IMR-90 (cell line): ENCODE measurements at regions not wholly inside any gene's neighbourhood (a gene's known extent, or its start where the extent isn't known, plus 50 kb on each side); places are given as distances from the start of the nearest gene placed in this dataset.

Experiments
- ATAC-seq: fragments of 200-7000 bp; cut with Tn5 transposase; 2 replicates; pipeline ENCODE4 v1.9.1; 2020; ENCODE audit warnings: low read depth, mild to moderate bottlenecking, moderate library complexity
- BruUV-seq: library from RNA; stranded (reverse); fragments of 400-500 nt; replicated peaks from 2 replicates; lab custom pipeline; 2021; lab: Mats Ljungman, UMichigan
- CTCF ChIA-PET: fragments of 300-600 bp; formaldehyde crosslinking; extraction: SDS; loops from one replicate; lab custom pipeline; 2021; ENCODE audit warnings: antibody characterized with exemption; lab: Yijun Ruan, JAX
- POLR2A ChIA-PET: fragments of 300-600 bp; sonication (Branson Sonifier 250); formaldehyde crosslinking; loops from one replicate; lab custom pipeline; 2022; ENCODE audit warnings: antibody characterized with exemption; ENCODE audit not compliant: unreplicated experiment; lab: Charles Lee
- DNase-seq: peaks from one replicate; pipeline ENCODE4 v3.0.0; 2013
- H2AFZ ChIP-seq: replicated peaks from 2 replicates; pipeline ENCODE3; 2013; ENCODE audit warnings: low read length, mild to moderate bottlenecking; ENCODE audit not compliant: poor library complexity
- H2AK5ac ChIP-seq: 2 replicates; pipeline ENCODE4 v1.6.1; 2013; ENCODE audit warnings: low read depth, low read length, inconsistent platforms
- H2AK9ac ChIP-seq: replicated peaks from 2 replicates; pipeline ENCODE3; 2013; ENCODE audit warnings: mild to moderate bottlenecking, low read depth, low read length, moderate library complexity; ENCODE audit not compliant: poor library complexity
- H2BK120ac ChIP-seq: 2 replicates; pipeline ENCODE4 v1.6.1; 2013; ENCODE audit warnings: low read depth, low read length, inconsistent platforms
- H2BK15ac ChIP-seq: 3 replicates; pipeline ENCODE4 v1.6.1; 2013; ENCODE audit warnings: low read depth, low read length, inconsistent platforms
- H2BK20ac ChIP-seq: 2 replicates; pipeline ENCODE4 v1.6.1; 2013; ENCODE audit warnings: low read depth, mild to moderate bottlenecking, inconsistent platforms, low read length, moderate library complexity
- H2BK5ac ChIP-seq: 2 replicates; pipeline ENCODE4 v1.6.1; 2013; ENCODE audit warnings: mild to moderate bottlenecking, low read depth, low read length, inconsistent platforms; ENCODE audit not compliant: poor library complexity, severe bottlenecking
- H3K14ac ChIP-seq: replicated peaks from 2 replicates; pipeline ENCODE4 v1.6.1; 2013; ENCODE audit warnings: low read depth, low read length, inconsistent platforms
- H3K18ac ChIP-seq: 2 replicates; pipeline ENCODE4 v1.6.1; 2013; ENCODE audit warnings: low read depth, low read length, control low read depth
- H3K23ac ChIP-seq: 2 replicates; pipeline ENCODE4 v1.6.1; 2013; ENCODE audit warnings: low read depth, low read length, inconsistent platforms
- H3K27ac ChIP-seq: 2 replicates; pipeline ENCODE4 v1.5.1; 2013; ENCODE audit warnings: mild to moderate bottlenecking, control low read depth, low read length; ENCODE audit not compliant: insufficient read depth
- H3K27me3 ChIP-seq: 2 replicates; pipeline ENCODE4 v1.6.1; 2013; ENCODE audit warnings: low read length; ENCODE audit not compliant: control insufficient read depth, insufficient read depth
- H3K36me3 ChIP-seq: 2 replicates; pipeline ENCODE4 v1.6.1; 2013; ENCODE audit warnings: low read length, mixed read lengths; ENCODE audit not compliant: control insufficient read depth, insufficient read depth
- H3K4ac ChIP-seq: 2 replicates; pipeline ENCODE4 v1.6.1; 2013; ENCODE audit warnings: low read depth, low read length, inconsistent platforms
- H3K4me1 ChIP-seq: 2 replicates; pipeline ENCODE4 v1.6.1; 2013; ENCODE audit warnings: low read length, mixed read lengths; ENCODE audit not compliant: control insufficient read depth, insufficient read depth
- H3K4me2 ChIP-seq: 2 replicates; pipeline ENCODE4 v1.6.1; 2013; ENCODE audit warnings: low read depth, mild to moderate bottlenecking, control low read depth, low read length, moderate library complexity
- H3K4me3 ChIP-seq: 2 replicates; pipeline ENCODE4 v1.5.1; 2013; ENCODE audit warnings: low read depth, mild to moderate bottlenecking, control low read depth, low read length, moderate library complexity; ENCODE audit not compliant: insufficient read depth
- H3K56ac ChIP-seq: 2 replicates; pipeline ENCODE4 v1.6.1; 2013; ENCODE audit warnings: low read length, inconsistent platforms; ENCODE audit not compliant: insufficient read depth; ENCODE audit errors: extremely low read depth
- H3K79me1 ChIP-seq, 2 experiments: 2 replicates each; pipeline ENCODE4 v1.6.1; 2013; ENCODE audit warnings: low read length in 2 of 2, inconsistent platforms in 1 of 2, low read depth in 1 of 2
- H3K9ac ChIP-seq: 2 replicates; pipeline ENCODE4 v1.6.1; 2013; ENCODE audit warnings: low read depth, low read length, control low read depth
- H3K9me1 ChIP-seq: 2 replicates; pipeline ENCODE4 v1.6.1; 2013; ENCODE audit warnings: low read length, inconsistent platforms; ENCODE audit not compliant: insufficient read depth
- H3K9me3 ChIP-seq: 2 replicates; pipeline ENCODE4 v1.6.1; 2013; ENCODE audit warnings: low read length; ENCODE audit not compliant: control insufficient read depth, insufficient read depth
- H4K20me1 ChIP-seq: 2 replicates; pipeline ENCODE4 v1.6.1; 2013; ENCODE audit warnings: low read length, inconsistent platforms; ENCODE audit not compliant: insufficient read depth
- H4K5ac ChIP-seq: 2 replicates; pipeline ENCODE4 v1.6.1; 2013; ENCODE audit warnings: mild to moderate bottlenecking, low read depth, low read length, control low read depth
- H4K8ac ChIP-seq, 2 experiments: 2 replicates each; pipeline ENCODE4 v1.6.1; 2013; ENCODE audit warnings: low read depth in 2 of 2, low read length in 2 of 2, control low read depth in 1 of 2, inconsistent platforms in 1 of 2
- H4K91ac ChIP-seq: 2 replicates; pipeline ENCODE4 v1.6.1; 2013; ENCODE audit warnings: low read depth, low read length, inconsistent platforms; ENCODE audit not compliant: insufficient read depth
- BHLHE40 ChIP-seq: fragments of 150-350 bp; IDR thresholded peaks from 2 replicates; pipeline ENCODE4 v1.6.1; 2016; ENCODE audit warnings: mild to moderate bottlenecking, low read depth, low read length
- CEBPB ChIP-seq: IDR thresholded peaks from 2 replicates; pipeline ENCODE4 v1.6.1; 2012; ENCODE audit warnings: low read depth, low read length, improper control_type of control experiment
- CHD1 ChIP-seq: IDR thresholded peaks from 2 replicates; pipeline ENCODE4 v1.6.1; 2012; ENCODE audit warnings: low read depth, low read length, improper control_type of control experiment
- CTCF ChIP-seq: conservative IDR thresholded peaks from 2 replicates; pipeline ENCODE4 v1.5.1; 2012; ENCODE audit warnings: mild to moderate bottlenecking, low read depth, low read length, improper control_type of control experiment
- ELK1 ChIP-seq: fragments of 150-350 bp; IDR thresholded peaks from 2 replicates; pipeline ENCODE4 v1.6.1; 2016; ENCODE audit warnings: low read depth, mild to moderate bottlenecking, low read length, moderate library complexity, borderline replicate concordance
- FOS ChIP-seq: fragments of 150-350 bp; IDR thresholded peaks from 2 replicates; pipeline ENCODE4 v1.6.1; 2016; ENCODE audit warnings: low read depth, low read length
- MAFK ChIP-seq: IDR thresholded peaks from 2 replicates; pipeline ENCODE4 v1.6.1; 2012; ENCODE audit warnings: low read depth, low read length, improper control_type of control experiment
- MAZ ChIP-seq: IDR thresholded peaks from 2 replicates; pipeline ENCODE4 v1.6.1; 2012; ENCODE audit warnings: low read depth, mild to moderate bottlenecking, low read length, improper control_type of control experiment, moderate library complexity, borderline replicate concordance
- MXI1 ChIP-seq: IDR thresholded peaks from 2 replicates; pipeline ENCODE4 v1.6.1; 2012; ENCODE audit warnings: low read depth, mild to moderate bottlenecking, low read length, moderate library complexity, borderline replicate concordance
- NFE2L2 ChIP-seq: fragments of 150-350 bp; IDR thresholded peaks from 2 replicates; pipeline ENCODE4 v1.6.1; 2016; ENCODE audit warnings: low read depth, mild to moderate bottlenecking, low read length
- POLR2A ChIP-seq: IDR thresholded peaks from 2 replicates; pipeline ENCODE4 v1.6.1; 2012; ENCODE audit warnings: mild to moderate bottlenecking, low read depth, low read length
- RAD21 ChIP-seq: IDR thresholded peaks from 2 replicates; pipeline ENCODE4 v1.6.1; 2012; ENCODE audit warnings: low read length, improper control_type of control experiment
- RCOR1 ChIP-seq: IDR thresholded peaks from 2 replicates; pipeline ENCODE4 v1.6.1; 2012; ENCODE audit warnings: mild to moderate bottlenecking, low read length, improper control_type of control experiment; ENCODE audit not compliant: insufficient replicate concordance
- RFX5 ChIP-seq: IDR thresholded peaks from 2 replicates; pipeline ENCODE4 v1.8.0; 2012; ENCODE audit warnings: low read depth, mild to moderate bottlenecking, low read length, moderate library complexity
- SMC3 ChIP-seq: fragments of 150-350 bp; IDR thresholded peaks from 2 replicates; pipeline ENCODE4 v1.6.1; 2016; ENCODE audit warnings: low read depth, mild to moderate bottlenecking, antibody characterized with exemption, low read length, moderate library complexity
- USF2 ChIP-seq: fragments of 150-350 bp; IDR thresholded peaks from 2 replicates; pipeline ENCODE4 v1.6.1; 2017; ENCODE audit warnings: mild to moderate bottlenecking, antibody characterized with exemption, low read length, low read depth
- WGBS, 2 experiments: methylation state at CpG; one replicate each; pipeline versions ENCODE4 v1.1.5 to v1.1.7; 2013; ENCODE audit warnings: missing lambda C conversion rate in 2 of 2; ENCODE audit not compliant: insufficient read length in 1 of 2; ENCODE audit errors: extremely low coverage in 2 of 2; 5-methylcytosine and 5-hydroxymethylcytosine counted together
- dilution Hi-C: fragments of 300-500 bp; cut with HindIII; formaldehyde crosslinking; loops from one replicate; pipeline ENCODE4 v1.14.3; 2018; ENCODE audit warnings: low sequenced_read_pairs; ENCODE audit not compliant: unreplicated experiment
- in situ Hi-C: fragments of 300-500 bp; cut with MboI; formaldehyde crosslinking; loops from 3 replicates; pipeline ENCODE4 v1.14.3; 2019; ENCODE audit warnings: low sequenced_read_pairs, inconsistent platforms, mixed read lengths
- intact Hi-C: fragments of 100-400 bp; cut with micrococcal nuclease; formaldehyde crosslinking; loops from 2 replicates; pipeline ENCODE4 v1.10.0; 2022

GRCh38 chr13:99721606-99722337 is 220.5 kb downstream of the TM9SF2 start:
- no peak for TF ChIP-seq FOS
- no peak for TF ChIP-seq CHD1
- TF ChIP-seq POLR2A, result no peak
- no peak for TF ChIP-seq CEBPB
- TF ChIP-seq USF2, result no peak
- no peak for TF ChIP-seq MXI1
- TF ChIP-seq MAFK, result no peak
- no peak for TF ChIP-seq MAZ
- TF ChIP-seq BHLHE40, result no peak
- TF ChIP-seq RAD21, result no peak
- TF ChIP-seq SMC3, result no peak
- TF ChIP-seq RCOR1, result no peak
- TF ChIP-seq NFE2L2, result no peak
- no peak for TF ChIP-seq RFX5
- no peak for TF ChIP-seq ELK1
- no peak for TF ChIP-seq CTCF
- intact Hi-C loops, result no loop called here
- no peak overlapping the region for H3K18ac ChIP-seq
- H2AK5ac ChIP-seq, result no peak overlapping the region
- no peak overlapping the region for H3K27ac ChIP-seq
- no peak overlapping the region for H3K14ac ChIP-seq
- BruUV-seq, result no TSS peak
- WGBS, 2 experiments, result 43% methylated on average over 1 of the region's 4 CpGs; no CpG with 5 or more reads in 1 of the 2 experiments
- no peak overlapping the region for H3K56ac ChIP-seq
- no peak overlapping the region for H3K4ac ChIP-seq
- no peaks in the 10 kb centered on the region for H3K79me1 ChIP-seq
- H2BK15ac ChIP-seq, result no peak overlapping the region
- H4K91ac ChIP-seq, result no peak overlapping the region
- no peak overlapping the region for H3K4me3 ChIP-seq
- dilution Hi-C loops, result no loop called here
- CTCF ChIA-PET, result no interaction called here
- H2BK5ac ChIP-seq, result no peak overlapping the region
- no peak overlapping the region for H3K4me2 ChIP-seq
- H2BK120ac ChIP-seq, result no peak overlapping the region
- no peaks in the 10 kb centered on the region for H3K9me1 ChIP-seq
- no peaks in the 10 kb centered on the region for H3K4me1 ChIP-seq
- H2BK20ac ChIP-seq, result no peak overlapping the region
- H4K8ac ChIP-seq, result no peak overlapping the region
- H2AFZ ChIP-seq, result no peak overlapping the region
- H3K9me3 ChIP-seq, result no peaks in the 10 kb centered on the region
- POLR2A ChIA-PET, result no interaction called here
- no peak overlapping the region for H4K5ac ChIP-seq
- DNase-seq (no peak), ATAC-seq (no peak)
- H3K27me3 ChIP-seq, result peaks cover 4% of the 10 kb centered on the region
- no peak overlapping the region for H3K9ac ChIP-seq
- no peaks in the 10 kb centered on the region for H3K36me3 ChIP-seq
- no peak overlapping the region for H2AK9ac ChIP-seq
- in situ Hi-C loops, result no loop called here
- H4K20me1 ChIP-seq, result no peaks in the 10 kb centered on the region
- no peak overlapping the region for H3K23ac ChIP-seq
